B cell (primary cell): ENCODE measurements at regions not wholly inside any gene's neighbourhood (a gene's known extent, or its start where the extent isn't known, plus 50 kb on each side); places are given as distances from the start of the nearest gene placed in this dataset.

Experiments
- ATAC-seq: fragments of 200-7000 bp; cut with Tn5 transposase; one replicate; pipeline ENCODE4 v1.10.0; 2021; ENCODE audit warnings: low read depth, mild to moderate bottlenecking, moderate number of reproducible peaks, moderate library complexity
- CTCF ChIA-PET: fragments of 350-600 bp; sonication (Branson Sonifier 250); formaldehyde crosslinking; loops from one replicate; lab custom pipeline; 2021; ENCODE audit warnings: antibody characterized with exemption, inconsistent platforms; lab: Charles Lee
- POLR2A ChIA-PET: fragments of 350-600 bp; sonication (Branson Sonifier 250); formaldehyde crosslinking; loops from one replicate; lab custom pipeline; 2021; ENCODE audit warnings: antibody characterized with exemption; lab: Charles Lee
- DNase-seq: peaks from one replicate; pipeline ENCODE4 v3.0.0; 2013
- H2AFZ ChIP-seq: 2 replicates; pipeline ENCODE4 v1.6.1; 2012; ENCODE audit warnings: mild to moderate bottlenecking, low read depth, low read length; ENCODE audit not compliant: insufficient read depth, poor library complexity, severe bottlenecking
- H3K27ac ChIP-seq, 2 donors: 1 replicate in 1 of 2; 2 replicates in 1 of 2; pipeline ENCODE4 v1.5.1; 2012 to 2013; ENCODE audit warnings: low read length in 2 of 2, mild to moderate bottlenecking in 2 of 2, moderate library complexity in 1 of 2
- H3K27me3 ChIP-seq, 4 experiments: fragments of 200-600 bp in 1 of 4; sonication (generic) in 1 of 4; replicated peaks in 1 of 4; 1 replicate in 2 of 4; 2 replicates in 2 of 4; pipeline versions ENCODE4 v1.6.1 to v1.7.0; 2013 to 2016; ENCODE audit warnings: low read length in 3 of 4, mild to moderate bottlenecking in 2 of 4, mixed read lengths in 1 of 4, moderate library complexity in 1 of 4; ENCODE audit not compliant: insufficient read depth in 4 of 4, control insufficient read depth in 3 of 4; ENCODE audit errors: control extremely low read depth in 1 of 4
- H3K36me3 ChIP-seq, 2 experiments: replicated peaks in 1 of 2; 1 replicate in 1 of 2; 2 replicates in 1 of 2; pipeline versions ENCODE4 v1.6.1 to v1.7.1; 2013; ENCODE audit warnings: low read length in 1 of 2; ENCODE audit not compliant: insufficient read depth in 2 of 2, control insufficient read depth in 1 of 2; ENCODE audit errors: control extremely low read depth in 1 of 2, extremely low read depth in 1 of 2
- H3K4me1 ChIP-seq, 2 donors: fragments of 200-600 bp in 1 of 2; sonication (generic) in 1 of 2; 1 replicate in 1 of 2; 2 replicates in 1 of 2; pipeline versions ENCODE4 v1.5.1 to v1.6.1; 2013 to 2017; ENCODE audit warnings: low read length in 2 of 2; ENCODE audit not compliant: control insufficient read depth in 2 of 2, insufficient read depth in 2 of 2
- H3K4me2 ChIP-seq: replicated peaks from 2 replicates; pipeline ENCODE3; 2012; ENCODE audit warnings: mild to moderate bottlenecking, low read depth, low read length; ENCODE audit not compliant: poor library complexity, severe bottlenecking
- H3K4me3 ChIP-seq, 5 experiments: fragments of 200-600 bp in 1 of 5; sonication (generic) in 1 of 5; 1 replicate in 3 of 5; 2 replicates in 2 of 5; pipeline versions ENCODE4 v1.5.1 to v1.7.0; 2011 to 2016; ENCODE audit warnings: low read length in 4 of 5, mild to moderate bottlenecking in 4 of 5, low read depth in 2 of 5, control low read depth in 1 of 5, moderate library complexity in 1 of 5; ENCODE audit not compliant: insufficient read depth in 1 of 5; ENCODE audit errors: control extremely low read depth in 1 of 5, extremely low read depth in 1 of 5
- H3K79me2 ChIP-seq: fragments of 200-600 bp; sonication (generic); one replicate; pipeline ENCODE4 v1.6.0; 2016; ENCODE audit warnings: low read length; ENCODE audit not compliant: control insufficient read depth, insufficient read depth
- H3K9ac ChIP-seq: fragments of 200-600 bp; sonication (generic); 2 replicates; pipeline ENCODE4 v1.6.1; 2017; ENCODE audit warnings: mild to moderate bottlenecking, low read length, moderate library complexity
- H3K9me3 ChIP-seq, 3 donors: one replicate each; pipeline versions ENCODE4 v1.6.1 to v1.7.1; 2013; ENCODE audit warnings: low read length in 2 of 3; ENCODE audit not compliant: control insufficient read depth in 2 of 3, insufficient read depth in 1 of 3; ENCODE audit errors: control extremely low read depth in 1 of 3
- H4K20me1 ChIP-seq: 2 replicates; pipeline ENCODE4 v1.6.0; 2012; ENCODE audit warnings: mild to moderate bottlenecking, low read length; ENCODE audit not compliant: insufficient read depth, control insufficient read depth, poor library complexity, severe bottlenecking
- H3K27ac Mint-ChIP-seq: one replicate; pipeline ENCODE4 v1.8.0; 2021; ENCODE audit warnings: mixed read lengths
- H3K27me3 Mint-ChIP-seq: one replicate; pipeline ENCODE4 v1.8.0; 2021; ENCODE audit warnings: mixed read lengths
- H3K4me1 Mint-ChIP-seq: one replicate; pipeline ENCODE4 v1.8.0; 2021; ENCODE audit warnings: mixed read lengths
- H3K4me3 Mint-ChIP-seq: one replicate; pipeline ENCODE4 v1.8.0; 2021; ENCODE audit warnings: mixed read lengths
- H3K9me3 Mint-ChIP-seq: one replicate; pipeline ENCODE4 v1.8.0; 2022; ENCODE audit warnings: mixed read lengths; ENCODE audit not compliant: insufficient read depth
- CTCF ChIP-seq: fragments of 200-600 bp; IDR thresholded peaks from one replicate; pipeline ENCODE4 v1.8.0; 2022; ENCODE audit warnings: antibody characterized with exemption, mild to moderate bottlenecking
- EZH2 ChIP-seq: IDR thresholded peaks from 2 replicates; pipeline ENCODE4 v1.6.1; 2012; ENCODE audit warnings: borderline replicate concordance, low read depth, mild to moderate bottlenecking, moderate library complexity, low read length; ENCODE audit not compliant: insufficient read depth, poor library complexity, severe bottlenecking
- WGBS: methylation state at CpG from one replicate; pipeline ENCODE4 v1.1.5; 2013; ENCODE audit warnings: missing lambda C conversion rate; ENCODE audit not compliant: insufficient coverage; 5-methylcytosine and 5-hydroxymethylcytosine counted together
- intact Hi-C: fragments of 100-400 bp; cut with micrococcal nuclease; formaldehyde crosslinking; loops from one replicate; pipeline ENCODE4 v1.10.0; 2022

- TF ChIP-seq CTCF (no peak), EZH2 (no peak)
- POLR2A ChIA-PET: no interaction called here
- Histone ChIP-seq H3K9me3 (no peaks in the 10 kb centered on the region), H3K4me2 (no peak overlapping the region), H4K20me1 (no peaks in the 10 kb centered on the region), H2AFZ (no peak overlapping the region), H3K36me3 (peaks cover 0 to 2% of the 10 kb centered on the region in 2 experiments), H3K27me3 (no peaks in the 10 kb centered on the region), H3K9ac (no peak overlapping the region), H3K4me3 (no peak overlapping the region), H3K4me1 (no peaks in the 10 kb centered on the region), H3K79me2 (peaks cover 4% of the 10 kb centered on the region), H3K27ac (no peak overlapping the region)
- Mint-ChIP-seq H3K27ac (no peak overlapping the region), H3K9me3 (no peaks in the 10 kb centered on the region), H3K4me1 (peaks cover 6% of the 10 kb centered on the region), H3K4me3 (no peak overlapping the region), H3K27me3 (no peaks in the 10 kb centered on the region)
- 86% methylated on average over 1 of the region's 2 CpGs for WGBS
- CTCF ChIA-PET: no interaction called here
- ATAC-seq (no peak), DNase-seq (no peak)
- intact Hi-C loops: no loop called here
These were observed 57.8 kb upstream of the ARHGAP32 start for GRCh38 chr11:129249923-129250322.

GRCh38 chr11:129249351-129249750 lies 57.2 kb upstream of the ARHGAP32 start:
- Histone ChIP-seq H3K27ac (no peak overlapping the region), H3K4me1 (no peaks in the 10 kb centered on the region), H4K20me1 (no peaks in the 10 kb centered on the region), H3K27me3 (no peaks in the 10 kb centered on the region), H3K4me3 (no peak overlapping the region), H2AFZ (no peak overlapping the region), H3K4me2 (no peak overlapping the region), H3K9me3 (no peaks in the 10 kb centered on the region), H3K79me2 (peaks cover 4% of the 10 kb centered on the region), H3K9ac (no peak overlapping the region), H3K36me3 (peaks cover 0 to 2% of the 10 kb centered on the region in 2 experiments)
- no peak for TF ChIP-seq CTCF
- no peak for TF ChIP-seq EZH2
- Mint-ChIP-seq H3K9me3 (no peaks in the 10 kb centered on the region), H3K4me1 (peaks cover 6% of the 10 kb centered on the region), H3K27me3 (no peaks in the 10 kb centered on the region), H3K27ac (no peak overlapping the region), H3K4me3 (no peak overlapping the region)
- ChIA-PET POLR2A (no interaction called here), CTCF (no interaction called here)
- no CpG with 5 or more reads among the region's 4 CpGs for WGBS
- ATAC-seq (no peak), DNase-seq (no peak)
- intact Hi-C loops: no loop called here
